GM23338 (cell line): ENCODE measurements at regions not wholly inside any gene's neighbourhood (a gene's known extent, or its start where the extent isn't known, plus 50 kb on each side); places are given as distances from the start of the nearest gene placed in this dataset.

Source experiments
- CTCF ChIP-seq, 2 experiments: fragments of 200-600 bp in 1 of 2; sonication (generic) in 1 of 2; conservative IDR thresholded peaks; 2 replicates each; pipeline versions ENCODE4 v1.5.1 to v1.6.1; 2016 to 2017; ENCODE audit warnings: antibody characterized with exemption in 2 of 2, low read depth in 2 of 2, mild to moderate bottlenecking in 2 of 2, moderate library complexity in 1 of 2
- EZH2 ChIP-seq: fragments of 200-600 bp; sonication (generic); IDR thresholded peaks from one replicate; pipeline ENCODE4 v1.8.0; 2017; ENCODE audit warnings: antibody characterized with exemption, mild to moderate bottlenecking, low read depth; ENCODE audit not compliant: unreplicated experiment
- POLR2AphosphoS5 ChIP-seq: IDR thresholded peaks from 2 replicates; pipeline ENCODE4 v1.6.1; 2016; ENCODE audit warnings: antibody characterized with exemption, low read depth
- REST ChIP-seq: IDR thresholded peaks from one replicate; pipeline ENCODE4 v1.6.1; 2018; ENCODE audit warnings: antibody characterized with exemption; ENCODE audit not compliant: unreplicated experiment
- ZNF462 ChIP-seq: fragments of 250-450 bp; sonication (Bioruptor Pico); IDR thresholded peaks from 2 replicates; pipeline ENCODE4 v1.5.0; 2020; ENCODE audit warnings: mild to moderate bottlenecking, moderate library complexity

GRCh38 chr13:73820285-73820684 lies 313.9 kb downstream of the KLF12 start:
- TF ChIP-seq CTCF (conservative IDR thresholded peaks at IDR 0.05; ENCODE audit: low read depth in 2 of 2) (no peak), EZH2 (no peak), ZNF462 (CRISPR knock-in tag) (no peak), REST (no peak), POLR2AphosphoS5 (no peak)
